ENCODE measurements at regions not wholly inside any gene's neighbourhood (a gene's known extent, or its start where the extent isn't known, plus 50 kb on each side); places are given as distances from the start of the nearest gene placed in this dataset.

- TF ChIP-seq CTCF (IDR thresholded peaks at IDR 0.05; ENCODE audit: insufficient read depth, low read depth, low read length, missing control alignments) = no peak
Observed at GRCh38 chr6:164122109-164122508, 707.6 kb downstream of the QKI start.

GRCh38 chr6:164121527-164121926 lies 707.0 kb downstream of the QKI start:
- no peak overlapping the region for H3K4me3 ChIP-seq (ENCODE audit: low read depth, low read length)
- TF ChIP-seq CTCF (IDR thresholded peaks at IDR 0.05; ENCODE audit: insufficient read depth, low read depth, low read length, missing control alignments) = no peak
- DNase-seq (ENCODE audit: low read depth) = peak; percentile 43

More at GRCh38 chr6:164122109-164122508, 707.6 kb downstream of the QKI start:
- H3K4me3 ChIP-seq (ENCODE audit: low read depth, low read length) = no peak overlapping the region
- no peak for DNase-seq (ENCODE audit: low read depth)

GRCh38 chr6:164114651-164115050 lies 700.1 kb downstream of the QKI start:
- no peak overlapping the region for H3K4me3 ChIP-seq (ENCODE audit: low read depth, low read length)
- no peak for TF ChIP-seq CTCF (IDR thresholded peaks at IDR 0.05; ENCODE audit: insufficient read depth, low read depth, low read length, missing control alignments)

GRCh38 chr6:164114051-164114450 lies 699.5 kb downstream of the QKI start:
- no peak for DNase-seq (ENCODE audit: low read depth)
- H3K4me3 ChIP-seq (ENCODE audit: low read depth, low read length) = no peak overlapping the region
- TF ChIP-seq CTCF (IDR thresholded peaks at IDR 0.05; ENCODE audit: insufficient read depth, low read depth, low read length, missing control alignments) = no peak

More at GRCh38 chr6:164114651-164115050, 700.1 kb downstream of the QKI start:
- DNase-seq (ENCODE audit: low read depth) = no peak

- DNase-seq (ENCODE audit: low read depth) = no peak
Observed at GRCh38 chr6:164113637-164114036, 699.1 kb downstream of the QKI start.

GRCh38 chr6:164109770-164110140 lies 695.2 kb downstream of the QKI start:
- H3K4me3 ChIP-seq (ENCODE audit: low read depth, low read length) = no peak overlapping the region
- DNase-seq (ENCODE audit: low read depth) = no peak
- TF ChIP-seq CTCF (IDR thresholded peaks at IDR 0.05; ENCODE audit: insufficient read depth, low read depth, low read length, missing control alignments) = peak; percentile 18

More at GRCh38 chr6:164113637-164114036, 699.1 kb downstream of the QKI start:
- H3K4me3 ChIP-seq (ENCODE audit: low read depth, low read length) = no peak overlapping the region
- no peak for TF ChIP-seq CTCF (IDR thresholded peaks at IDR 0.05; ENCODE audit: insufficient read depth, low read depth, low read length, missing control alignments)
